ENCODE measurements at regions not wholly inside any gene's neighbourhood (a gene's known extent, or its start where the extent isn't known, plus 50 kb on each side); places are given as distances from the start of the nearest gene placed in this dataset.

DNA sequence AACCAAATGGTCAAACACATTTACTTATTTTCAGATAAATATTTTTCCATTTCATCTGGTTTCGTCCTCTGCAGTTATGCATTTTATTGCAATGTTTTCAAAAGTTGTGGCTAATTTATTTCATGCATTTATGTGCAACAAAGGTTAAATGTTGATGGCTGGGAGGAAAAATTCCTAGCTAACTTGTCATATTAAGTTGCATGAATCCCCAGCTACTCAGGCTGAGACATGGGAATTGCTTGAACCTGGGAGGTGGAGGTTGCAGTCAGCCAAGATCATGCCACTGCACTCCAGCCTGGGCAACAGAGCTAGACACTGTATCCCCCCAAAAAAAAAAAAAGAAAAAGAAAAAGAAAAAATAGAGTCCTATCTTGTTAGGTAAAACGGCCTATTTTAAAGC is 1862.4 kb upstream of the RAG2 start:
- no peak for TF ChIP-seq POLR2A (IDR thresholded peaks at IDR 0.05)
- TF ChIP-seq, protein P1, sequence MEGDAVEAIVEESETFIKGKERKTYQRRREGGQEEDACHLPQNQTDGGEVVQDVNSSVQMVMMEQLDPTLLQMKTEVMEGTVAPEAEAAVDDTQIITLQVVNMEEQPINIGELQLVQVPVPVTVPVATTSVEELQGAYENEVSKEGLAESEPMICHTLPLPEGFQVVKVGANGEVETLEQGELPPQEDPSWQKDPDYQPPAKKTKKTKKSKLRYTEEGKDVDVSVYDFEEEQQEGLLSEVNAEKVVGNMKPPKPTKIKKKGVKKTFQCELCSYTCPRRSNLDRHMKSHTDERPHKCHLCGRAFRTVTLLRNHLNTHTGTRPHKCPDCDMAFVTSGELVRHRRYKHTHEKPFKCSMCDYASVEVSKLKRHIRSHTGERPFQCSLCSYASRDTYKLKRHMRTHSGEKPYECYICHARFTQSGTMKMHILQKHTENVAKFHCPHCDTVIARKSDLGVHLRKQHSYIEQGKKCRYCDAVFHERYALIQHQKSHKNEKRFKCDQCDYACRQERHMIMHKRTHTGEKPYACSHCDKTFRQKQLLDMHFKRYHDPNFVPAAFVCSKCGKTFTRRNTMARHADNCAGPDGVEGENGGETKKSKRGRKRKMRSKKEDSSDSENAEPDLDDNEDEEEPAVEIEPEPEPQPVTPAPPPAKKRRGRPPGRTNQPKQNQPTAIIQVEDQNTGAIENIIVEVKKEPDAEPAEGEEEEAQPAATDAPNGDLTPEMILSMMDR (IDR thresholded peaks at IDR 0.05) = no peak

Measured in ovary (tissue), 3 donors.